ENCODE measurements at regions not wholly inside any gene's neighbourhood (a gene's known extent, or its start where the extent isn't known, plus 50 kb on each side); places are given as distances from the start of the nearest gene placed in this dataset.

- no peaks in the 10 kb centered on the region for H3K36me3 Mint-ChIP-seq
- Histone ChIP-seq H3K27ac (no peak overlapping the region), H3K9me3 (ENCODE audit: low read depth) (no peaks in the 10 kb centered on the region), H3K9ac (no peak overlapping the region), H3K27me3 (no peaks in the 10 kb centered on the region), H3K4me2 (no peak overlapping the region), H3K79me2 (ENCODE audit: low read depth) (no peaks in the 10 kb centered on the region), H3F3A (ENCODE audit: low read depth) (no peaks in the 10 kb centered on the region), H2AFZ (replicated peaks) (no peak overlapping the region), H3K36me3 (no peaks in the 10 kb centered on the region), H3K4me1 (no peaks in the 10 kb centered on the region), H4K20me1 (ENCODE audit: low read depth) (no peaks in the 10 kb centered on the region), H3K4me3 (no peak overlapping the region)
- no peak for TF ChIP-seq EZH2phosphoT487 (IDR thresholded peaks at IDR 0.05)
- TF ChIP-seq, protein P1, sequence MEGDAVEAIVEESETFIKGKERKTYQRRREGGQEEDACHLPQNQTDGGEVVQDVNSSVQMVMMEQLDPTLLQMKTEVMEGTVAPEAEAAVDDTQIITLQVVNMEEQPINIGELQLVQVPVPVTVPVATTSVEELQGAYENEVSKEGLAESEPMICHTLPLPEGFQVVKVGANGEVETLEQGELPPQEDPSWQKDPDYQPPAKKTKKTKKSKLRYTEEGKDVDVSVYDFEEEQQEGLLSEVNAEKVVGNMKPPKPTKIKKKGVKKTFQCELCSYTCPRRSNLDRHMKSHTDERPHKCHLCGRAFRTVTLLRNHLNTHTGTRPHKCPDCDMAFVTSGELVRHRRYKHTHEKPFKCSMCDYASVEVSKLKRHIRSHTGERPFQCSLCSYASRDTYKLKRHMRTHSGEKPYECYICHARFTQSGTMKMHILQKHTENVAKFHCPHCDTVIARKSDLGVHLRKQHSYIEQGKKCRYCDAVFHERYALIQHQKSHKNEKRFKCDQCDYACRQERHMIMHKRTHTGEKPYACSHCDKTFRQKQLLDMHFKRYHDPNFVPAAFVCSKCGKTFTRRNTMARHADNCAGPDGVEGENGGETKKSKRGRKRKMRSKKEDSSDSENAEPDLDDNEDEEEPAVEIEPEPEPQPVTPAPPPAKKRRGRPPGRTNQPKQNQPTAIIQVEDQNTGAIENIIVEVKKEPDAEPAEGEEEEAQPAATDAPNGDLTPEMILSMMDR (IDR thresholded peaks at IDR 0.05), result no peak
- TF ChIP-seq EZH2 (IDR thresholded peaks at IDR 0.05), result no peak
- H3K9me3 Mint-ChIP-seq, result no peaks in the 10 kb centered on the region
- peaks cover under 1% of the 10 kb centered on the region for H3K4me1 Mint-ChIP-seq
- DNase-seq (ENCODE audit: low spot score), result no peak
- H3K27ac Mint-ChIP-seq, result no peak overlapping the region
- peaks cover 2% of the 10 kb centered on the region for H3K27me3 Mint-ChIP-seq (ENCODE audit: insufficient read depth, low read depth)
- no peak overlapping the region for H3K4me3 Mint-ChIP-seq
Observed at GRCh38 chr1:213656039-213656438, 331.7 kb upstream of the PROX1 start.

GRCh38 chr1:213656503-213656902 is 331.3 kb upstream of the PROX1 start:
- no peak for DNase-seq (ENCODE audit: low spot score)
- Histone ChIP-seq H3K79me2 (ENCODE audit: low read depth) (no peaks in the 10 kb centered on the region), H3K27me3 (no peaks in the 10 kb centered on the region), H3K4me2 (no peak overlapping the region), H3K9me3 (ENCODE audit: low read depth) (no peaks in the 10 kb centered on the region), H3F3A (ENCODE audit: low read depth) (no peaks in the 10 kb centered on the region), H4K20me1 (ENCODE audit: low read depth) (no peaks in the 10 kb centered on the region), H2AFZ (replicated peaks) (no peak overlapping the region), H3K27ac (no peak overlapping the region), H3K36me3 (no peaks in the 10 kb centered on the region), H3K9ac (no peak overlapping the region), H3K4me1 (no peaks in the 10 kb centered on the region), H3K4me3 (no peak overlapping the region)
- no peak overlapping the region for H3K27ac Mint-ChIP-seq
- no peak overlapping the region for H3K4me3 Mint-ChIP-seq
- no peak for TF ChIP-seq EZH2 (IDR thresholded peaks at IDR 0.05)
- TF ChIP-seq EZH2phosphoT487 (IDR thresholded peaks at IDR 0.05), result no peak
- TF ChIP-seq, protein P1 (IDR thresholded peaks at IDR 0.05), result no peak
- peaks cover 2% of the 10 kb centered on the region for H3K27me3 Mint-ChIP-seq (ENCODE audit: insufficient read depth, low read depth)
- no peaks in the 10 kb centered on the region for H3K36me3 Mint-ChIP-seq
- no peaks in the 10 kb centered on the region for H3K9me3 Mint-ChIP-seq
- peaks cover 5% of the 10 kb centered on the region for H3K4me1 Mint-ChIP-seq

GRCh38 chr1:213657013-213657412 is 330.8 kb upstream of the PROX1 start:
- H2AFZ ChIP-seq (replicated peaks), result no peak overlapping the region
- no peaks in the 10 kb centered on the region for H3K4me1 ChIP-seq
- no peaks in the 10 kb centered on the region for H3K9me3 Mint-ChIP-seq
- no peaks in the 10 kb centered on the region for H3K79me2 ChIP-seq (ENCODE audit: low read depth)
- H4K20me1 ChIP-seq (ENCODE audit: low read depth), result no peaks in the 10 kb centered on the region
- H3K36me3 Mint-ChIP-seq, result no peaks in the 10 kb centered on the region
- no peak overlapping the region for H3K4me2 ChIP-seq
- H3K27me3 ChIP-seq, result no peaks in the 10 kb centered on the region
- H3K9ac ChIP-seq, result no peak overlapping the region
- no peaks in the 10 kb centered on the region for H3K9me3 ChIP-seq (ENCODE audit: low read depth)
- no peak for DNase-seq (ENCODE audit: low spot score)
- TF ChIP-seq EZH2phosphoT487 (IDR thresholded peaks at IDR 0.05), result no peak
- TF ChIP-seq, protein P1 (IDR thresholded peaks at IDR 0.05), result no peak
- no peak for TF ChIP-seq EZH2 (IDR thresholded peaks at IDR 0.05)
- H3K27ac ChIP-seq, result no peak overlapping the region
- H3K4me3 ChIP-seq, result no peak overlapping the region
- peaks cover 5% of the 10 kb centered on the region for H3K4me1 Mint-ChIP-seq
- H3K27ac Mint-ChIP-seq, result no peak overlapping the region
- peaks cover 2% of the 10 kb centered on the region for H3K27me3 Mint-ChIP-seq (ENCODE audit: insufficient read depth, low read depth)
- H3K36me3 ChIP-seq, result no peaks in the 10 kb centered on the region
- H3K4me3 Mint-ChIP-seq, result no peak overlapping the region
- H3F3A ChIP-seq (ENCODE audit: low read depth), result no peaks in the 10 kb centered on the region

Measured in neural progenitor cell (in vitro differentiated cells).